Lung (tissue), 11 donors: ENCODE measurements at regions not wholly inside any gene's neighbourhood (a gene's known extent, or its start where the extent isn't known, plus 50 kb on each side); places are given as distances from the start of the nearest gene placed in this dataset.

ENCODE experiments used
- ATAC-seq: fragments of 200-7000 bp; cut with Tn5 transposase; one replicate; pipeline ENCODE4 v1.9.1; 2020; ENCODE audit warnings: moderate number of reproducible peaks; ENCODE audit not compliant: insufficient read depth, low FRiP score
- DNase-seq, 3 donors: peaks; one replicate each; pipeline ENCODE4 v3.0.0-alpha.2; 2013 to 2017
- H3K27ac ChIP-seq, 2 donors: one replicate each; pipeline ENCODE4 v1.5.1; 2013; ENCODE audit warnings: mild to moderate bottlenecking in 2 of 2, moderate library complexity in 2 of 2, control low read depth in 1 of 2, inconsistent platforms in 1 of 2, low read depth in 1 of 2, low read length in 1 of 2
- H3K27me3 ChIP-seq, 3 donors: one replicate each; pipeline ENCODE4 v1.5.1; 2013; ENCODE audit warnings: low read length in 2 of 3; ENCODE audit not compliant: control insufficient read depth in 3 of 3, insufficient read depth in 3 of 3
- H3K36me3 ChIP-seq, 4 donors: one replicate each; pipeline ENCODE4 v1.5.1; 2013; ENCODE audit warnings: low read length in 4 of 4, mild to moderate bottlenecking in 1 of 4, moderate library complexity in 1 of 4; ENCODE audit not compliant: control insufficient read depth in 4 of 4, insufficient read depth in 4 of 4
- H3K4me1 ChIP-seq, 5 donors: one replicate each; pipeline ENCODE4 v1.5.1; 2013; ENCODE audit warnings: low read length in 5 of 5, mild to moderate bottlenecking in 2 of 5, moderate library complexity in 1 of 5; ENCODE audit not compliant: control insufficient read depth in 5 of 5, insufficient read depth in 5 of 5
- H3K4me3 ChIP-seq: one replicate; pipeline ENCODE4 v1.5.1; 2013; ENCODE audit warnings: mild to moderate bottlenecking, control low read depth, moderate library complexity
- H3K9ac ChIP-seq, 2 donors: one replicate each; pipeline ENCODE4 v1.5.1; 2013; ENCODE audit warnings: low read length in 2 of 2, control low read depth in 1 of 2; ENCODE audit not compliant: insufficient read depth in 1 of 2
- H3K9me3 ChIP-seq, 4 donors: one replicate each; pipeline ENCODE4 v1.5.1; 2013; ENCODE audit warnings: low read length in 3 of 4, mild to moderate bottlenecking in 1 of 4, moderate library complexity in 1 of 4; ENCODE audit not compliant: control insufficient read depth in 4 of 4, insufficient read depth in 3 of 4
- CTCF ChIP-seq: IDR thresholded peaks from 2 replicates; pipeline ENCODE4 v1.5.1; 2012; ENCODE audit warnings: mild to moderate bottlenecking; ENCODE audit errors: control extremely low read depth, extremely low read depth
- WGBS, 2 donors: extraction: QIAGEN DNeasy Blood & Tissue Kit; methylation state at CpG; one replicate each; pipeline ENCODE4 v1.1.7; 2013; 5-methylcytosine and 5-hydroxymethylcytosine counted together
- donor health status: control.
- donor health status: control.
- donor health status: Bipolar disorder and iron deficiency.
- donor health status: healthy.
- donor health status: DM: yes; HTN: yes; CAD: no.

GRCh38 chr18:23332356-23332755, 120.7 kb upstream of the RIOK3 start:
- Histone ChIP-seq H3K36me3 (no peaks in the 10 kb centered on the region), H3K9me3 (no peaks in the 10 kb centered on the region), H3K4me3 (no peak overlapping the region), H3K9ac (no peak overlapping the region), H3K27ac (no peak overlapping the region), H3K27me3 (no peaks in the 10 kb centered on the region), H3K4me1 (peaks cover 0 to 25% (median 1%) of the 10 kb centered on the region in 5 donors)
- no peak for TF ChIP-seq CTCF
- WGBS, 2 donors = 95% methylated on average over 2 of the region's 2 CpGs
- ATAC-seq (no peak), DNase-seq (no peak)

- WGBS, 2 donors = 47 to 74% methylated on average over 2 of the region's 2 CpGs
- ATAC-seq (no peak), DNase-seq (no peak)
- Histone ChIP-seq H3K4me1 (peaks cover 0 to 32% (median 1%) of the 10 kb centered on the region in 5 donors), H3K27ac (no peak overlapping the region), H3K36me3 (no peaks in the 10 kb centered on the region), H3K27me3 (no peaks in the 10 kb centered on the region), H3K9ac (no peak overlapping the region), H3K9me3 (no peaks in the 10 kb centered on the region), H3K4me3 (no peak overlapping the region)
- no peak for TF ChIP-seq CTCF
Measured at GRCh38 chr18:23333827-23334226, 119.3 kb upstream of the RIOK3 start.

- H3K27me3 ChIP-seq = no peaks in the 10 kb centered on the region
- peaks cover 0 to 32% (median 1%) of the 10 kb centered on the region in 5 donors for H3K4me1 ChIP-seq
- ATAC-seq (no peak), DNase-seq (no peak)
- no peaks in the 10 kb centered on the region for H3K9me3 ChIP-seq
- 97% methylated on average over 13 of the region's 13 CpGs for WGBS, 2 donors
- H3K4me3 ChIP-seq = no peak overlapping the region
- TF ChIP-seq CTCF = no peak
- H3K27ac ChIP-seq = no peak overlapping the region
- no peaks in the 10 kb centered on the region for H3K36me3 ChIP-seq
- no peak overlapping the region for H3K9ac ChIP-seq
Measured at GRCh38 chr18:23334569-23334968, 118.5 kb upstream of the RIOK3 start.

GRCh38 chr18:23336101-23336500, 117.0 kb upstream of the RIOK3 start:
- ATAC-seq (no peak), DNase-seq (peak; percentile 92 to 99 (median 98))
- H3K4me3 ChIP-seq = no peak overlapping the region
- WGBS, 2 donors = 51 to 68% methylated on average over 6 of the region's 6 CpGs
- no peak overlapping the region for H3K27ac ChIP-seq
- H3K4me1 ChIP-seq = peaks cover 0 to 45% (median 3%) of the 10 kb centered on the region in 5 donors
- H3K9ac ChIP-seq = peak overlapping the region in 1 of 2 donors; percentile 36
- no peaks in the 10 kb centered on the region for H3K36me3 ChIP-seq
- no peak for TF ChIP-seq CTCF
- no peaks in the 10 kb centered on the region for H3K27me3 ChIP-seq
- no peaks in the 10 kb centered on the region for H3K9me3 ChIP-seq
